SU-DHL-6 (cell line): ENCODE measurements at regions not wholly inside any gene's neighbourhood (a gene's known extent, or its start where the extent isn't known, plus 50 kb on each side); places are given as distances from the start of the nearest gene placed in this dataset.

ENCODE experiments used
- H2AFZ ChIP-seq: fragments of 200-600 bp; sonication (generic); 2 replicates; pipeline ENCODE4 v1.6.1; 2014; ENCODE audit warnings: low read depth, mild to moderate bottlenecking, moderate library complexity, mixed read lengths, antibody characterized with exemption, low read length; ENCODE audit not compliant: severe bottlenecking
- H3F3A ChIP-seq: fragments of 200-600 bp; shearing (Covaris generic); 2 replicates; pipeline ENCODE4 v1.6.0; 2016; ENCODE audit warnings: antibody characterized with exemption, mild to moderate bottlenecking; ENCODE audit not compliant: insufficient read depth
- H3K27ac ChIP-seq: fragments of 200-600 bp; sonication (generic); 2 replicates; pipeline ENCODE4 v1.5.1; 2016; ENCODE audit warnings: low read depth, mild to moderate bottlenecking, low read length, moderate library complexity, mixed read lengths
- H3K27me3 ChIP-seq: fragments of 200-600 bp; sonication (generic), shearing (Covaris generic); 2 replicates; pipeline ENCODE4 v1.6.0; 2014; ENCODE audit warnings: mild to moderate bottlenecking, low read length
- H3K36me3 ChIP-seq: fragments of 200-600 bp; sonication (generic); 2 replicates; pipeline ENCODE4 v1.6.1; 2014; ENCODE audit warnings: mild to moderate bottlenecking, low read length, mixed read lengths
- H3K4me2 ChIP-seq: fragments of 300-600, 200-600 bp; shearing (Covaris generic), sonication (generic); 2 replicates; pipeline ENCODE4 v1.6.0; 2014; ENCODE audit warnings: low read length, low read depth, mild to moderate bottlenecking; ENCODE audit not compliant: poor library complexity, severe bottlenecking
- H3K4me3 ChIP-seq: fragments of 200-600 bp; sonication (generic); 2 replicates; pipeline ENCODE4 v1.5.1; 2014; ENCODE audit warnings: antibody characterized with exemption, low read length, mild to moderate bottlenecking, mixed read lengths; ENCODE audit not compliant: insufficient read depth, poor library complexity, severe bottlenecking
- H3K79me2 ChIP-seq: fragments of 200-600 bp; sonication (generic); 2 replicates; pipeline ENCODE4 v1.6.1; 2014; ENCODE audit warnings: mild to moderate bottlenecking, low read length, moderate library complexity; ENCODE audit not compliant: insufficient read depth
- H3K9ac ChIP-seq: fragments of 200-600 bp; sonication (generic); 2 replicates; pipeline ENCODE4 v1.7.0; 2014; ENCODE audit warnings: mild to moderate bottlenecking, low read length
- H3K9me2 ChIP-seq: fragments of 200-600 bp; sonication (generic); replicated peaks from 2 replicates; pipeline ENCODE4 v1.6.1; 2014; ENCODE audit warnings: low read length; ENCODE audit not compliant: insufficient read depth
- H3K9me3 ChIP-seq: fragments of 200-600 bp; sonication (generic); 2 replicates; pipeline ENCODE4 v1.6.1; 2014; ENCODE audit warnings: low read length, mixed read lengths; ENCODE audit not compliant: insufficient read depth
- H4K20me1 ChIP-seq: fragments of 200-600 bp; sonication (generic); 2 replicates; pipeline ENCODE4 v1.6.1; 2014; ENCODE audit warnings: low read depth, mild to moderate bottlenecking, antibody characterized with exemption, low read length, moderate library complexity, mixed read lengths
- EZH2phosphoT487 ChIP-seq: fragments of 200-600 bp; sonication (generic), shearing (Covaris generic); conservative IDR thresholded peaks from 2 replicates; pipeline ENCODE4 v1.6.1; 2018; ENCODE audit warnings: mild to moderate bottlenecking, antibody characterized with exemption, low read length, moderate library complexity, mixed read lengths
- TF ChIP-seq, protein P1 (sequence below): fragments of 200-600 bp; sonication (generic); IDR thresholded peaks from one replicate; pipeline ENCODE4 v1.5.1; 2017; ENCODE audit warnings: antibody characterized with exemption, mild to moderate bottlenecking, low read length, moderate library complexity; ENCODE audit not compliant: insufficient read depth, poor library complexity, severe bottlenecking

- Histone ChIP-seq H3K79me2 (no peaks in the 10 kb centered on the region), H3K27ac (no peak overlapping the region), H3K9ac (no peak overlapping the region), H3K36me3 (no peaks in the 10 kb centered on the region), H3K27me3 (no peaks in the 10 kb centered on the region), H3K9me2 (no peaks in the 10 kb centered on the region), H3K4me2 (no peak overlapping the region), H4K20me1 (no peaks in the 10 kb centered on the region), H3F3A (no peaks in the 10 kb centered on the region), H2AFZ (no peak overlapping the region), H3K9me3 (no peaks in the 10 kb centered on the region), H3K4me3 (no peak overlapping the region)
- TF ChIP-seq, protein P1, sequence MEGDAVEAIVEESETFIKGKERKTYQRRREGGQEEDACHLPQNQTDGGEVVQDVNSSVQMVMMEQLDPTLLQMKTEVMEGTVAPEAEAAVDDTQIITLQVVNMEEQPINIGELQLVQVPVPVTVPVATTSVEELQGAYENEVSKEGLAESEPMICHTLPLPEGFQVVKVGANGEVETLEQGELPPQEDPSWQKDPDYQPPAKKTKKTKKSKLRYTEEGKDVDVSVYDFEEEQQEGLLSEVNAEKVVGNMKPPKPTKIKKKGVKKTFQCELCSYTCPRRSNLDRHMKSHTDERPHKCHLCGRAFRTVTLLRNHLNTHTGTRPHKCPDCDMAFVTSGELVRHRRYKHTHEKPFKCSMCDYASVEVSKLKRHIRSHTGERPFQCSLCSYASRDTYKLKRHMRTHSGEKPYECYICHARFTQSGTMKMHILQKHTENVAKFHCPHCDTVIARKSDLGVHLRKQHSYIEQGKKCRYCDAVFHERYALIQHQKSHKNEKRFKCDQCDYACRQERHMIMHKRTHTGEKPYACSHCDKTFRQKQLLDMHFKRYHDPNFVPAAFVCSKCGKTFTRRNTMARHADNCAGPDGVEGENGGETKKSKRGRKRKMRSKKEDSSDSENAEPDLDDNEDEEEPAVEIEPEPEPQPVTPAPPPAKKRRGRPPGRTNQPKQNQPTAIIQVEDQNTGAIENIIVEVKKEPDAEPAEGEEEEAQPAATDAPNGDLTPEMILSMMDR, result no peak
- TF ChIP-seq EZH2phosphoT487, result no peak
Observed at GRCh38 chr11:80733790-80734189, 1293.0 kb upstream of the TENM4 start.

GRCh38 chr11:80733361-80733760 lies 1292.5 kb upstream of the TENM4 start:
- no peak for TF ChIP-seq EZH2phosphoT487
- TF ChIP-seq, protein P1, result no peak
- no peaks in the 10 kb centered on the region for H3K9me3 ChIP-seq
- no peaks in the 10 kb centered on the region for H3K27me3 ChIP-seq
- H2AFZ ChIP-seq, result no peak overlapping the region
- H3K9me2 ChIP-seq, result no peaks in the 10 kb centered on the region
- no peaks in the 10 kb centered on the region for H3F3A ChIP-seq
- no peak overlapping the region for H3K9ac ChIP-seq
- no peak overlapping the region for H3K27ac ChIP-seq
- H3K79me2 ChIP-seq, result no peaks in the 10 kb centered on the region
- no peaks in the 10 kb centered on the region for H3K36me3 ChIP-seq
- H4K20me1 ChIP-seq, result no peaks in the 10 kb centered on the region
- no peak overlapping the region for H3K4me3 ChIP-seq
- no peak overlapping the region for H3K4me2 ChIP-seq

DNA sequence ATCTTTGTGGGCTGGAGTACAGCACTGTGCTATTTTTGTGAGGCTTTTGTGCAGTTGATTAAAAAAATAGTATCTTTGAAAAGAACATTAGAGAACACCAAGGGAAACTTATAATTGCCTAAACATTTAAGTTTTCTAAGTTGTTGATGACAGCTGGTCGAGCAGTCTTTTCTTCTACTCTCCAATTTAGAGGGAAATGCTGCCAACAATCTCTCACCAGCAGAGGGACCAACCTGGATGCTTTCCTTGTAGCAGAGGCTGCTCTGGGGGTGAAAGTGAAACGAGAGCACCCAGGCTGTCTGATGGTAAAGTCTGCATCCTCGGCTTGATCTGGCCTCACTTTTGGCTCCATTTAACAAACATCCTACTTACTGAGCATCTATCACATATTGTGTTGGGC lies 1286.5 kb upstream of the TENM4 start:
- Histone ChIP-seq H4K20me1 (no peaks in the 10 kb centered on the region), H3K4me3 (no peak overlapping the region), H3F3A (no peaks in the 10 kb centered on the region), H3K9me3 (no peaks in the 10 kb centered on the region), H3K79me2 (no peaks in the 10 kb centered on the region), H3K4me2 (no peak overlapping the region), H3K9ac (no peak overlapping the region), H3K36me3 (no peaks in the 10 kb centered on the region), H3K27ac (no peak overlapping the region), H3K27me3 (no peaks in the 10 kb centered on the region), H3K9me2 (no peaks in the 10 kb centered on the region), H2AFZ (no peak overlapping the region)
- TF ChIP-seq, protein P1, result no peak
- no peak for TF ChIP-seq EZH2phosphoT487

- H3K27me3 ChIP-seq, result no peaks in the 10 kb centered on the region
- no peaks in the 10 kb centered on the region for H4K20me1 ChIP-seq
- TF ChIP-seq EZH2phosphoT487, result no peak
- TF ChIP-seq, protein P1, result no peak
- no peak overlapping the region for H3K4me2 ChIP-seq
- H3F3A ChIP-seq, result no peaks in the 10 kb centered on the region
- no peak overlapping the region for H2AFZ ChIP-seq
- no peak overlapping the region for H3K4me3 ChIP-seq
- H3K79me2 ChIP-seq, result no peaks in the 10 kb centered on the region
- no peaks in the 10 kb centered on the region for H3K9me2 ChIP-seq
- no peaks in the 10 kb centered on the region for H3K36me3 ChIP-seq
- H3K27ac ChIP-seq, result no peak overlapping the region
- no peak overlapping the region for H3K9ac ChIP-seq
- H3K9me3 ChIP-seq, result no peaks in the 10 kb centered on the region
Observed at GRCh38 chr11:80726236-80726635, 1285.4 kb upstream of the TENM4 start.
